GM21786 (cell line): ENCODE measurements at regions not wholly inside any gene's neighbourhood (a gene's known extent, or its start where the extent isn't known, plus 50 kb on each side); places are given as distances from the start of the nearest gene placed in this dataset.
"Not testable (repeated sequence)": the region's sequence is repeated elsewhere in the genome, so short reads cannot be mapped to it uniquely, and the experiment has no call there.

Experiments used
- ATAC-seq: cut with Tn5 transposase; IDR thresholded peaks from one replicate; pipeline ENCODE4 v1.9.1; 2021; ENCODE audit not compliant: unreplicated experiment

- ATAC-seq, result no peak
Measured at GRCh38 chr14:59037620-59038019, 150.8 kb upstream of the DAAM1 start.

DNA sequence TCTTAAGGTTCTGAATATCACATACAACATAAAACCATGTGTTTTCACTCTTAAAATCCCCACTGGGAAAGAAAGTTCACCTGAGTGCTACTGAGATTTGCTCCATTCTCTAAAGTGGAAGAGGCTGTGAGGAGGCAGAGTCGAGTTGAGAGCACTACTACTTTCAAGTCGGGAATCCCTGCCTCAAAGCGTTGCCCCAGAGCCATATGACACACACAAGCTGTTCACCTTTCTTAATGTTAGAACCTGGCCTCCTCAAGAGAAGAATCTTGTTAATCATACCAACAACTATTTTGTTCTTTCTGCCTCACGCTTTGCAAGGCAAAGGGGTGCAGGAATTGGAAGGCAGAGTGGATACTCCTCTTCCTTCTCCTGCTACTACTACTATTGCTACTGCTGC lies 149.7 kb upstream of the DAAM1 start:
- ATAC-seq, result no peak

GRCh38 chr14:59041308-59041707 lies 147.2 kb upstream of the DAAM1 start:
- no peak for ATAC-seq

GRCh38 chr14:59044707-59045106 lies 143.8 kb upstream of the DAAM1 start:
- no peak for ATAC-seq

- no peak for ATAC-seq
Measured at GRCh38 chr14:59046746-59047145, 141.7 kb upstream of the DAAM1 start.

GRCh38 chr14:59055006-59055405 lies 133.5 kb upstream of the DAAM1 start:
- no peak for ATAC-seq

DNA sequence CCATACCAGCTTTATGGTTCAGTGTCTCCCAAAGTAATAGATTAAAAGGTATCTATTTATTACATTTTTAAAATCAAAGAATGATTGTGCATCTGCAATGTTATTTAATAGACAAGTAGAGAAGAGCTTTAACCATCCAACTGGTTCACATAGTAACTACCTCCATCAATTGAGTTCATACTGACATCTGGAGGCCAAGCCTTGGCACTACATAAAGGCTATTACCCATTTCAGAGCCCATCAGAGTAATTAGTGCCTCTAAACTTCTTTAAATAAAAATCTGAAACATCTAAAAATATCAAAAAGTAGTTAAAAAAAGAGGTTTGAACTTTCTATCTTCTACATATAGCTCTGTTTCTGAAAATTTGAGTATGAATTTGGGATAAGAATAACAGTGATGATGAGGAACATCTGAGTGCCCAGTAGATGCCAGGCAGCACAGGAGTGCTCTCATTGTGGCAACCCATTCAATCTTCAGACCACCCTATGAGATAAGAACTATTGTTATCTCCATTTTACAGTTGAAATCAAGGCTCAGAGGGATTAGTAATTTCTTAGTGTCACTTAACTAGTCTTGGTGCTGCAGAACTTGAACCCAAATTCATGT lies 132.9 kb upstream of the DAAM1 start:
- ATAC-seq, result no peak

DNA sequence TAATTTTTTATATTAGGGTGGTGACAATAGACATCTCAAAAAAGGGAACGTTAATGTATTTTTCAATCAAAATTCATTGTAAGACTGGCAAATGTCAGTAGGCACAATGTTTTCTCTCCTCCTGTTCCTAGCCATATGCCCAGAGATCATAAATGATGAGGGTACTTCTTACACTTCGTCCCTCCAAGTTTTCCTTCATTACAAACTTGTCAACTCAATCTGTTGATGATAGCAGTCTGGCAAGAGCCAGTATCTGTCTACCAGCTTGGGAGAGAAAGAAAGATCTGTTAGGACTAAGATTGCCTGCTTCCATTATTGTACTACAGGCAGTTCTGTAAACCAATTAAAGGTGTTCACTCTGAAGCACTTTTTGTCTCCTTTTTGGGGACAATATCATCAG lies 130.9 kb upstream of the DAAM1 start:
- no peak for ATAC-seq

- ATAC-seq, result not testable (repeated sequence)
Measured at GRCh38 chr14:59058776-59059175, 129.7 kb upstream of the DAAM1 start.

- no peak for ATAC-seq
Measured at GRCh38 chr14:59060841-59061240, 127.6 kb upstream of the DAAM1 start.

- no peak for ATAC-seq
Measured at GRCh38 chr14:59061292-59061691, 127.2 kb upstream of the DAAM1 start.

GRCh38 chr14:59063259-59063658 lies 125.2 kb upstream of the DAAM1 start:
- ATAC-seq, result no peak

- ATAC-seq, result no peak
Measured at GRCh38 chr14:59067127-59067894, 121.2 kb upstream of the DAAM1 start.

DNA sequence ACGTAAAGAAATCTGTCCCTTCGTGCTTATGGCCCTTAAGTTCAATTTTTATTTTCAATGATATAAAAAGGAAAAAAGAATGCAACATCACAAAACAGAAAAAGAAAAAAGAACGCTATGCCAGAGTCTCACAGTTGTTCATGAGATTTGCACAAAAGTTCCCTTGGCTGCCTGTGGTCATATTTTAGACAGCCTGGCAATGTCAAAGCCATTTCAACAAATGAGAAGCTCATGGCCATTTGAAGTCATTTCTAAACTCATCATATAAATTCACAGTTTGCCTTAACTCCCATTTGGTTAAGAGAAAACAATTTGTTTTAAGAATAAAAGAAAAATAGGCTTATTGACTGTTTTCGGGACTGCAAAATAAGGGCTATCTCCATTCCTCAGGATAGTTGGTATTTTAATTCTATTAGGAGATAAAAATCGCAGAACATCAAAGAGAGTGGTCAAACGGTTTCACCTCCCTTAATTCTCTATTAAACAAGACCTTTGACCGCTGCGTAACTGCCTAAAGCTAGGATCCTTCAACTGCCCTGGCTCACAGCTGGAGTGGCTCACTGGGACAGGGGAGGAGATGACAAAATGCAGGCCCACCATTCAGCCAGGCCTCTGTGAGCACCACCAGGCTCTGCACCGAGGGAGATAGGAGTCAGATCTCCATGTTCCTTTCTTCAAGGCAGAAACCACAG lies 119.2 kb upstream of the DAAM1 start:
- ATAC-seq, result no peak

DNA sequence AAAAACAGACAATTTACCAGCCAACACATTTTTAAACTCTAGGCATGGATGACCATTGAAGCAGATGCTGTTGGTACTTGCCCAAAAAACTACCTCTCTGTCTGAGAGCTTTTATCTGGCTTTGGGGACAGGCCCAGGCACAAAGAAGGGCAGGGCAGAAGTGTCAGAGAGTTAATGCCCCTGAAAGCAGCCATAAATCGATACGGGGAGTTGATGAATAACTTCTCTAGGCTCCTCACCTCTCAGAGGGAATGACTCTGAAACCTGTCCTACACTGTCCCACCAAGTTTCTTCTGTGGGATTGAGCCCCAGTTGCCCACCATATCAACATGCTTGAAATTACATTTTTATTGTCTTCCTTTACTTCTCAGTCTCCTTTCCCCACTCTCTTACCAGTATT lies 113.0 kb upstream of the DAAM1 start:
- ATAC-seq, result no peak

DNA sequence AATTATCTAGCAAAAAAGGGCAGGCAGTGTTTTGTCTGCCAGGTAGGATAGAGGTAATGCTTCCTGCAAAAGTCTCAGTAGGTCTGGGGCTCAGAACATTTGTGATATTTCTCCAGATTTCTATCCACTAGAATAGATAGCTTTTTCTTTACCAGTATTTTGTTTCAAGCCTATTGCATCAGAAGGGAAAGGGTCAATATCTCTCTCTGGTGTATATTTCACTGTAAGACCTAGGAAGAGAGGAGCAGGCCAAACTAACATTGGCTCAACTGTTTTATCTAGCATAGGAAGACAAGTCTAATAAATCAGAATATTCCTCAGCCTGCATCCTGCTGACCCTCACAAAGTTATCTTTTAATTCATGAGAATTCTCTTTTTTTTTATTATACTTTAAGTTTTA lies 106.7 kb upstream of the DAAM1 start:
- no peak for ATAC-seq

- no peak for ATAC-seq
Measured at GRCh38 chr14:59085207-59085739, 103.2 kb upstream of the DAAM1 start.

- no peak for ATAC-seq
Measured at GRCh38 chr14:59086241-59086882, 102.1 kb upstream of the DAAM1 start.

- no peak for ATAC-seq
Measured at GRCh38 chr14:59087240-59087639, 101.2 kb upstream of the DAAM1 start.

DNA sequence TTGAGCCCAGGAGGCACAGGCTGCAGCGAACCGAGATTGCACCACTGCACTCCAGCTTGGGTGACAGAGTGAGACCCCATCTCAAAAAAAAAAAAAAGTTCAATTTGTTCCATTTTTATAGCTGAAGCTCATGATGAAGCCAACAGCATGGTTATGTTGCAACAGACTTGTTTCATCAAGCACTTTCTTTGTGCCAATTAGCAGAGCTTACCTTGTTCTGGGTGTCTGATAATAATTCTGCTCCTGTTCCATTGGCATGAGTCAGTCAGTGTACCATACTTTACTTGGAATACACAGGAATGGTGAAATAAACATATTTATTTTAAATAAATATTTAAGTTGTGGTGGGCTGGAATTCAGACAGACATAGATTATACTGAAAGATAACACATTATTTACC lies 100.8 kb upstream of the DAAM1 start:
- no peak for ATAC-seq

GRCh38 chr14:59090572-59090971 lies 97.9 kb upstream of the DAAM1 start:
- no peak for ATAC-seq
